ENCODE measurements at regions not wholly inside any gene's neighbourhood (a gene's known extent, or its start where the extent isn't known, plus 50 kb on each side); places are given as distances from the start of the nearest gene placed in this dataset.

GRCh38 chr4:3874525-3875110 is 108.4 kb downstream of the ADRA2C start:
- TF ChIP-seq POLR2A (IDR thresholded peaks at IDR 0.05) (no peak), CTCF (IDR thresholded peaks at IDR 0.05) (no peak)
